Fibroblast of skin of abdomen (primary cell): ENCODE measurements at regions not wholly inside any gene's neighbourhood (a gene's known extent, or its start where the extent isn't known, plus 50 kb on each side); places are given as distances from the start of the nearest gene placed in this dataset.
A peak's percentile ranks its signal among the peaks of the same experiment; 100 is the strongest.

ENCODE experiments used
- DNase-seq: peaks from one replicate; pipeline ENCODE4 v3.0.0-alpha.2; 2013

DNA sequence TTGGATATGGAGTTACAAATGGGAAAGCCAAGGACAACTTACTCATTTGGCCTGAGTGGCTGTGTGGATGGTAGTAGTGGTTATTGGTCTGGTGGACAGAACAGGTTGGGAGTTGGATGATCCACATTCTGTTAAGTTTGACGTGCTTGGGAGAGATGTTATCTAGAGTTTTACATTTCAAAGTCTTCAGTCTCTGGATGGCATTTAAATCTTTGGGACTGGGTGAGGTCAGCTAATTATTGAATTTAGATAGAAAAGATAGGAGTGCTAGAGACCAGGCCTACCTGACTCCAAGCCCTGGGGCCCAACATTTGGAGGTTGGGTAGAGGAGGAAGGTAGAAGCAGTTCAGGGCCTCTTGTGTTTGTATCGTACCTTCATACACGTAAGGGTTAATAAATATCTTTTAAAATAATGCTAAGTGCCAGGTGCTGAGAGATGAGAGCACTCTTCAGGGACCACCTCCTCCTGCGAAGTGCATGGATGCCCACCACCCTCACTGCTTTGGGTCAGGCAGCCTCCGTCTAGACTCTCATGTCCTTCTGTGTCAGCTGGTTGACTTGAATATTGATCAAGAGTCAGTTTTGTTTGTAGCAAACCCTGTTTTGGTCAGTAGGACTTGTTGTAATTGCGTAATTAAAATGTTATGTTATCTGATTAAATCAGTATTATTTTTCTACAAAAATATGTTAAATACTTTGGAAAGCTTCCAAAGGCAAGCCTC, 460.4 kb upstream of the RGS6 start:
- DNase-seq = no peak

DNA sequence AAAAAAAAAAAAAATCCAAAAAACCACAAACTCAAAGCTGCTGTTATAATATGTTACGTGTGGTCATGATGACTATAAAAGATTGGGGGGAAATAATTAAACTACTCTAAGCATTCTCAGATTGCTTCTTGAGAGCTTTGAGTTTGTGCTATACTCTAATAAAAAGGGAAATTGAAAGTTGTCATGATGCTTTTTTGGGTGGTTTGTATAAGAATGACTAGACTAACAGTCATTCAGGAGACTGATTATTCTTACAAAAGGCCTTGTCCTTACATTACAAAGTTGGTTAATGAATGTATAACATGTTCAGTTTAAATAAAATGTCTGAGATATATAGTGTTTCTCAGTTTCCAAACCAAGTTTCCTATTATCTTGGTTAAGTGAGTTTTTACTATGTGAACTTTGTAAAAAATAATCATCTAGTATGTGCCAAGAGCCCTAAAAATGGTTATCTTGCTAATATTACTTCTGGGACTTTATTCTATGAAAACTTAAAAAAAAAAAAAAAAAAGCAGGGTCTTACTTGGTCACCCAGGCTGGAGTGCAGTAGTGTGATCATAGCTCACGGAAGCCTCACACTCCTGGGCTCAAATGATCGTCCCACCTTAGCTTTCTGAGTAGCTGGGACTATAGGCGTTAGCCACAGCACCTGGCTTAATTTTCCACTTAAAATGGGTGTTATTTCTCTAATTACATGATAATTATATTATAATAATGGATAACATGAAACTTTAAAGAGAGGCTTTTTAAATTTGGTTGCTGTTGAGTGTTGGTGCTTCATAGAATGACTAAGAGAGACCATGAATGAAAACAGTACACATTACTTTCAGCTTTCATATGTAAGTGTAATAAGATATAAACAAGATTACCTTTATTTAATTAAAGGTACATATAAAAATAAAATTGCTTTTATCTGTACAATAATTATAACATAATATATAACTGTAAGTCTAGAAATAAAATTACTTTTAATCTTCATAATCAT, 459.6 kb upstream of the RGS6 start:
- DNase-seq = peak; percentile 74

DNA sequence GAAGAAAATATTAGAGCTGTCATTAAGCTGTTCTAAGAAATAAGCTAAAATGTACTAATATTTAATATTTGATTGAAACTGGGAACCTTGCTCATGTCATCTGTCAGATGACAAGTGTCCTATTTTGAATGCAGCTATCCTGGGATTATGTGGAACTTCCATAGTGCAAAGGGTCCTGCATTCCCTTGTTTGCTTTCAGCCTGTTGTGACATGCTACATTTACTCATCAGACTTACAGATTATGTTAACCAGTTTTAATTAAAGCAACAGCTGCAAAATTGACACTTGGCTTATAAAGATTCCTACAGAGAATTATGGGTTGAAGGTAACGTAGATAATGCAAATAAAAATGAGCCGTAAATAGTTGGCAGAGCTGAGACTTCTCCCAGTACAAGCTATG, 458.4 kb upstream of the RGS6 start:
- no peak for DNase-seq

DNA sequence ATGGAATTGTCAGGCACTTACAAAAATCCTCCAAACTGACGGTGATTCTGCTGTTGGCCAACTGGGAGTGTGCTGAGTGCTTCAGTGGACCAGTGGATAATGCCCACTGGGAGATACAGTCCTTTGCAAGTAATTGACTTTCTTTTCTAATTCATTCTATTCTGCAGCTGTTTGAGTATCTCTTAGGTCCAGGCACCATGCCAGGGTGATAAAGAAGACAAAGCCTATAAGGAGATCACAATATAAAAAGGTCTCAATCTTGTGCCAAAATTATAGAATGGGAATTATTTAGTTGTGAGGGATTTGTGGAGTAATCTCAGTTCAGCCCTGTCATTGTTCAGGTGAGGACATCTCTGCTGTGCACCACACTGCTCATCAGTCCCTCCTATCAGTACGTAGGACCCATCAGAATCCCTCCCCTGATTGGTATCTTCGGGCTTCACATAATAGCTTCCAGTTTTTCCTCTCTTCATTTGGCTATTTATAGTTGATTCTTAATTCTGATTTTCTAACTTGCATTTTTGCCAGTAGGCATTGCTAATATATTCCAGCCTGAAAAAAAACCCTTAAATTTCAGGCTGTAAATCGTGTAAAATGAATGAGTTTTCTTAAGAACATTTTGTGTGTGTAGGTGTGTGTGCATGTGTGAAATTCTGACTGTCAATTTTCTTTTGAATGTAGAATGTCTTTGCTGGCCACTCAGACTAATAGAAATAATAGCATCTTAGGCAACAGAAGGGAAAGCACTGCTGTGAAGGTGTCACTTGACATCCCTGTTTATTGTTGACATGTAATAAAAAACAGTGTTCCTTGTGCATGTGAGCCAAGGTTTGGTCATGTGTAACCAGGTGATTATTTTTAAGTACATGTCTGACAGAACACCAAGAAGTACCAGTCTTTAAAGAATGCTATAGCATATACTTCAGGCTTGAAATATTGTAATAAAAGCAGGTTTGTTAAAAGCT, 457.6 kb upstream of the RGS6 start:
- no peak for DNase-seq

DNA sequence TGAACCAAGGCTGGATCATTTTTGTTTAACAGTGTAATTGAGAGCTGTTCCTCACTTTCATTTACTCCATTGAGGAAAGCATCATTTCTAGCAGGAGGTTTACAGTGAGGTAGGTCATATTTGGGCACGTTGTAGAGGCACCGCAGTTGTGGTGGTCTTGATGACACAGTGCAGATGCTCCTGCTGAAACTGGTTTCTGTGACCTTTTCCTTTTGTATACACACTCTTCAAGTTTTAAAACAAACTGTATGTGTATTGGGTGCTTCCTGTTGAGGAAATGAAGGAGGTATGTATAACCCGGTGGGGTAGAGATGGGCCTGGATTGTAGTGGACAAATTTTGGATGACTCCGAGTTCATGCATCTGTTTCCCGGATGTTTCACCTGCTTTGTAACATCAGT, 456.3 kb upstream of the RGS6 start:
- DNase-seq = no peak

DNA sequence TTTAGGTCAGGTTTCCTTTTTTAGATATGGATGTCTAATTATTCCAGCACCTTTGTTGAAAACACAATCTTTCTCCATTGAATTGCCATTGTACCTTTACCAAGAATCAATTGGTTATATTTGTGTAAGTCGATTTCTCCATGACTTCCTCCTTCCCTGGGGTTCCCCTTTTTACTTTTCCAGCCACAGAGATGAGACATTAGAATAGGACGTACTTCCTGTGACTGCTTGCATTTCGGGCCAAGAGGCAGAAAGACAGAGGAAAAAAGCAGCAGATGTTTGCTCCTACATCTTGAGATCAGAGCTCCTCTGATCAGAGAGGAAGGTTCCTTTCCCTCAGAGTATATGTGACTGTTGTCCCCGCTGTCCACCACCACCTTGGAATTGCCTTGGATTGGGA, 453.7 kb upstream of the RGS6 start:
- DNase-seq = peak; percentile 61

DNA sequence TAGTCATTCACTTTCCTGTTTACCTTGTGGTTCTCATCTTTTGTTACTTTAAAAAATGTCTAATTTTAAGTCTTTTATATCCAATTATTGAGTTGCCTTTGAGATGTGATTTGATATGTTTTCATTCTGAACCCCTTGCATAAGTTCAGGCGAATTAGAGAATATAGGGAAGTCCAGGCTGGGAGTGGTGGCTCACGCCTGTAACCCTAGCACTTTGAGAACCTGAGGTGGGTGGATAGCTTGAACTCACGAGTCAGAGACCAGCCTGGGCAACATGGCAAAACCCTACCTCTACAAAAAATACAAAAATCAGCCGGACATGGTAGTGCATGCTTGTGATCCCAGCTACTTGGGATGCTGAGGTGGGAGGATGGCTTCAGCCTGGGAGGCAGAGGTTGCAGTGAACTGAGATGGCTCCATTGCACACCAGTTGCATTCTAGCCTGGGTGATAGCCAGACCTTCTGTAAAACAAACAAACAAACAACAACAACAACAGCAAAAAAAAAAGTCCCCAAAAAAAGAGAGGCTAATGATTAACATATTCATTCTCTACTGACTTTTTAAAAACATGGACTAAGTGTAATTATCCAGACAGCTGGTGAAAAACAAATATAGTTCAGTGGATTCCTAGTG, 451.1 kb upstream of the RGS6 start:
- no peak for DNase-seq

DNA sequence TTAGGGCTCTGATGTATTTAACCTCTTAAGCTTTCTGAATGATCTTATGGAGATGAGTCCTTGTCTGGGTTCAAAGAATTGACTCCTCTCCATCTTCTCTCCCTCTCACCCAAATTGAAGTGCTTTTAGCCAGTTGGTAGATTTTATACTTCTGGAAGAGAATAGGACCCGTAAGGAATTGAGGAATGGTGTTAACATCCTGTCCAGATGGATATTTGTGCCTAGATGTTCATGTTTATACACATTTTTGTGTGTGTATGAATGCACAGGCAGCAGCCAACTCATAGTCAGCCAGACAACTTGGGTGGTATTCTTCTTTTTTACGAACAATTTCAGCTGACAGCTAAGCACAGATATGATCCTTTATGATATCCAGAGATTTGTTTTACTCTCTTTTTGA, 449.6 kb upstream of the RGS6 start:
- DNase-seq = peak; percentile 77

DNA sequence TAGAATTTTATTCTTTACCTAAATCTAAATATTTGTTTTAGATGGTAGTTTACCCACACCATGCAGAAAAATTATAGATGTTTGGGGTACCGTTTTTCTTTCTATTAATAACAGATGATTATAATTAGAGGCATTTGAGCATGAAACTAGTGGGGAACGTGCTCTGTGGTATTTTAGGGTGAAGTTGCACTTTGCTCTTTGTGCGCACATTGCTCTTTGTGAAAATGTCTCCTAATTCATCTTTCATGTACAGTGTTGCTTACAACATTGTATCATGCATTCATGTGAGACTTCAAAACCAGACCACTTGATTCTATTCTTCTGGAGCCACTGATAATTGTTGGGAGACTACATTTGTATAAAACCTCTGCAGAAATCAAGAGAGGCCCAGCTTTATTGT, 449.1 kb upstream of the RGS6 start:
- DNase-seq = no peak

DNA sequence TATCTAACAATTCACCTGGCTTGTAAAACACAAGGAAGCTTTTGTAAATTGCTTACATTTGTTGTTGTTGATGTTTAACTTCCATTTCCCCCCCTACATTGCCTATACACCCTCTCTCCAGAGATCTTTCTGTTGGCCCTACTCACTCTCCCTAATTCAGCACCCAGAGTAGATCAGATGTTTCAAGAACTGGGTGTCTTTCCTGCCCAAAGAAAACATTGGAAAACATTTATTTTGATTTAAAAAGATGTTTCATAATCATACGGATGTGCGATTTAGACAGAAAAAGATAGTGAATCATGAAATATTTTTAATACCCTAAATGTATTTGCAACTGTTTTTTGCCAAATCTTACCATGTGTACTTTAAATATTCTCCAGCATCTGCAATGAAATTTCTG, 446.4 kb upstream of the RGS6 start:
- no peak for DNase-seq

DNA sequence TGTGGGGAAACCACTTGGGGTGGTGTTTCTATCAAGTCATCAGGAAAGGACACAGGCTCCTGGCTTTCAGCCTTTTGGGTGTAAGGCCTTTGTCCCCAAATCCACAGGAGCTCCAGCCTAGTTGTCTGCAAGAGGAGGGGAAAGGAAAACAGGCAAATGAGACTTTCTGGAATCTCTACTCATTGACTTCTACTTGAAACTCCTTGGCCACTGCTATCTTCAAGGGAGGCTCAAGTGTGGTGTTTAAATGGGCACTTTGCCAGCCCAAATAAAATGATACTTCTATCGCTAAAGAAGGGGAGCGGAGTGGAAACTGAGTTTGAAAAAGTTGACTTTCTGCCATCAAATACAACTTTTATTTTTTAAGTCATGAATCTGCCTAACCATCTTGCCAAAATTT, 445.9 kb upstream of the RGS6 start:
- DNase-seq = no peak

DNA sequence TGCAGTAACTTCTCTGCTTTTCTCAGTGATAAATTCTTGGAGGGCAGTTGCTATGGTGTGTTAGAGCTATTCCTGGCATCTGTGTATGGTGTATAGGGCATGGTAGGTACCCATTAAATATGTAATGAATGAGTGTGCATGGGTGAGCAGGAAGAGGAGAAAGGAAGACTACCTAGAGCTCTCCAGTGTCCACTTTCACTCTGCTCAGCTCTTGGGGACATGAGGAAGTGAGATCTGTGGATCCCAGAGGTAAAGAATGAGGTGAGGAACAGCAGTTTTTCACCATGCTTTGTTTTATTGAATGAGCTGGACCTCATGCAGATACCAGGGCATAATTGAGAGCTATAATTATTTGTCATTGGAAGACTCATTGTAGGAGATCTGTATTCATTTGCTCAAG, 444.8 kb upstream of the RGS6 start:
- no peak for DNase-seq

DNA sequence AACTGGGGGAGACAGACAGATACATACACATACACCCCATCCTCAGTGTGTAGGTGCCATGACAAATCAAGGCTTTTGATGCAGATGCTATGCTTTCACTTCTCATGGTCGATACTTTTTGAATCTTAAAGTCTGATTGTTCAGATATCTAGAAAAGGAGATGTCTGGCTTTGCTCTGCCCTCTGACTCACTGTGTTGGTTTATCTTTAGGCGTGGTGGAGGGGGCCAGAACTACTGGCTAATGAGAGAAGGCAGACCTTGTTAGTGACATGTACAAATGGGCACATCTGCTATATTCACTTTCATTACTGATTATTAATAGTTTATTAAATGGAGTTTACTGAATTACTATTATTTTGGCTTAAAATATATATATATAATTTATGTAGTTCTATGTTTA, 444.3 kb upstream of the RGS6 start:
- no peak for DNase-seq

DNA sequence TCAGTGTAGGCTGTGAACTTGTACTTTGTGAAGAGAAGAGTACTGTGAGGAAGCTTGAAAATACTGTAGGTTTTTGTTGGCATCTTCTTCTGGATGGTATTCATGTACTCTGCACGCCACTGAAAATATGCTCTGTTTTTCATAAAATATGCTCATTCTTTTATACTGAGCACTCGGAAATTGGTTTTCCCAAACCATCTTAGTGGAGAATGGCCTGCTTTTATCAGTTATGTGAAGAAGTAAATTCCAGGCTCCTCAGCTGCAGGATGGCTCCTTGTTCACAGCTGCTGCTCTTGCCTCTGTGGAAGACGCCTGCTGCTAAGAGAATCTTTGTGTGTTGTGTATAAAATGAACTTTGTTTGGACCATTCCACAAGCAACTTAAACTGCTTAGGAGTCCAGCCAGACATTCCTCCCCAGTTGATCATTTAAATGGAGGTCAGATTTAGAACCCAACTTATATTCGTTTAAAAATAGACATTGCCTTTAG, 443.5 kb upstream of the RGS6 start:
- DNase-seq = peak; percentile 63

DNA sequence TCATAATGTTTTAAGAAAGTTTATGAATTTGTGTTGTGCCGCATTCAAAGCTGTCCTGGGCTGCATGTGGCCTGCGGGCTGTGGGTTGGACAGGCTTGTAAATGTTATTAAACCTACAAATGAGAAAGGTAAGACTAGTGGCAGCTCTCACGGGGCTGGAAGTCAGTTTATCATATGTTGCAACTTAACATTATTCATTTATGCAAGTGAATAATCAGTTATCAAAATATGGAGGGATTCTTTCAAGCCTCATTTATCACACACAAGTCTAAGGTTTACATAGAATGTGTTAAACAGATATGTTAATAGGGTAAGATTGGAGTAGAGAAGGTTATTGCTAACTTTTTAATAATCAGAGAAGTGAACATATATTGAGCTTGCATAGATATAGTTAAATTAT, 442.5 kb upstream of the RGS6 start:
- no peak for DNase-seq

DNA sequence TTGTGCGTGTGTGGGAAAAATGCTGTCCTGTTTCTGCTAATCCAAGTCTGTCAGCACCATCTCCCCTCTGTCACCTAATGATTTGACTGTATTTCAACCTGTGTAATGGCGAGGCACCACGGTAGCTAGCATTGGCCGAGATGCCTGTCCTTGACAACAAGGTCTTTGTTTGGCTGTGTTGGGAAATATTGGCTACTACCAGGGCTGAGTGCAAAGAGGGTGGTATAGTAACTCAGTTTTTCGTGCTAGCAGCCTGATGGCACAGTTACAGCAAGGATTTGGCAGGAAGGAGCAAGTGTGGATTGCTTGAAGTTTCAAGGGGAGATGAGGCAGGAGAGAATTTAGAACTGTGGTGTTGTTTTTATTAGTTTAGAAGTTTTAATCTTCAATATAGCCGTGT, 440.3 kb upstream of the RGS6 start:
- no peak for DNase-seq

DNA sequence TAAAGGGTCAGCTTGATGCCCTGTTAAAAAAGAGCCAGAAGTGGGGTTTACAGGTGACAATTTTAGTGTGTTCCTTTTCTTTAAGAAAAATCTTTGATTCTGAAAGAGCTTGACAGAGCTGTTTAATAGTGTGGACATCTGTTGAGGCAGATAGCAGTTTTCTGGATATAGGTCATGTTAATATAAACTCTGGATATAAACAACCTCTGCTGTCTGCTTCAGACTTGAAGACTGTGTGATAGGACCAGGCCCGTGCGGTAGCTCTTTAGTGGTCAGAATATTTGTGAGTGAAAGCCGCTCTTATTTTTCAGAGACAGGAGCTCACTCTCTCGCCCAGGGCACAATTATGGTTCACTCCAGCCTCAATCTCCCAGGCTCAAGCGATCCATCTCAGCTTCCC, 439.9 kb upstream of the RGS6 start:
- no peak for DNase-seq

DNA sequence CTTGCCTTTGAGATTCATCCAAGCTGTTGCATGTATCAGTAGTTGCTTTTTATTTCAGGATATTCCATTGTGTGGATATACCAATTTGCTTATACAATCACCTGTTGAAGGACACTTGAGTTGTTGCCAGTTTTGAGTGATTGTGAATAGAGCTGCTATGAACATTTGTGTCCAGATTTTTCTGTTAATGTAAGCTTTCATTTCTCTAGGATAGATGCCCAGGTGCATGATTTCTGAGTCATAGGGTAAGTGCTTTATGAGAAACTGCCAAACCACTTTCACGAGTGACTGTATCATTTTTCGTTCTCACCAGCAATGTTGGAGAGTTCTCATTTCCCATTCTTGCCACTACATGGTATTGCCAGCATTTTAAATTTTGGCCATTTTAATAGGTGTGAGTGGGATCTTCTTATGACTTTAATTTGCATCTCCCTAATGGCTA, 434.6 kb upstream of the RGS6 start:
- DNase-seq = peak; percentile 62

DNA sequence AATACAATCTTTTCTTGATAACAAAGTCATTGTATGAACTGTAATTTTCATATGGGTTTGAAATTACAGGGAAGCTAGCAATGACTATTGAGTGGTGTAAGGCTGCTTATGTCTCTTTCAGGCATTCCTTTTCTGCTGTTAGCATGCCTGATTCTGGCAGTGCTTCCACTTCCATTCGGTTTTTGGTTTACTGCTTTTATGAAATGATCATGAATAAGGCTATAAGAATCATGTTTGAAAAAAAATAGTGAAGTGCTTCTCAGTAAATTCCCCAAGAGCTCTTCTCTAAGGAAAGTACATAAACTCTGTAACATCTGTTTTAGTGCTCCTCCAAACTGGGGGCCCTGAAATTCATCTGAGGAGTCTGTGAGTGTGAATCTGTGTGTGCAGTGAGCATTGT, 434.0 kb upstream of the RGS6 start:
- peak; percentile 76 for DNase-seq

DNA sequence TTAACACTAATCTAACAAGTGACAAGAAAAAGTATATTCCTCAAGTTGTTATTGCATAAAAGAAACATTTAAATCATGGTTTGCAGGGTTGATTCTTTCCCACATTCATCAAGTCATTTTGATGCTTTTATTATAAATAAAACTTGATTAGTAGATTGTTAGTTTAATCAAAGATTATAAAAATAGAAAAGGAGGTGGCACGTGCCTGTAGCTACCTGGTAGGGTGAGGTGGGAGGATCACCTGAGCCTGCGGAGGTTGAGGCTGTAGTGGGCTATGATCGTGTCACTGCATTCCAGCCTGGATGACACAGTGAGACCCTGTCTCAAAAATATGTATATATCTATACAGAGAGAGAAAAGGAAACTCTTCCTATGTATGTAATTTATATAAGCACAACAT, 433.2 kb upstream of the RGS6 start:
- DNase-seq = no peak

DNA sequence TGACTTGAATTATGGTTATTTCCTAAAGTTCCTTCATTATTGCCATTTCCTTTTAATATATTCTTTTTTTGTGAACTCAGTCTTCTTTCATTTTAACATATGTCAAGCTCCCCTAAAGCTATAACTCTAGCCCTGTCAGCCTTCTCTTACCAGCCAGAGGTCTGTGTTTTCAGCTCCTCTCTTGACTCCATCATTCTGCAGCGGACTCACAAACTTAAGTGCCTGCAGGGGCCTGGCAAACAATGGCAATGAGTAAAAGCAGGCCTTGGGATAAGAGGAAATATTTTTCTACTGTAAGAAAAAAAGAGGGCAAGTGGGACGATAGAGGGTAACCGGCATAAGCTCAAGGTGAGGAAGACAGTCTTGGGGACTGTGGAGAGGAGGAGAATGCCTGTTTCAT, 424.5 kb upstream of the RGS6 start:
- DNase-seq = no peak

DNA sequence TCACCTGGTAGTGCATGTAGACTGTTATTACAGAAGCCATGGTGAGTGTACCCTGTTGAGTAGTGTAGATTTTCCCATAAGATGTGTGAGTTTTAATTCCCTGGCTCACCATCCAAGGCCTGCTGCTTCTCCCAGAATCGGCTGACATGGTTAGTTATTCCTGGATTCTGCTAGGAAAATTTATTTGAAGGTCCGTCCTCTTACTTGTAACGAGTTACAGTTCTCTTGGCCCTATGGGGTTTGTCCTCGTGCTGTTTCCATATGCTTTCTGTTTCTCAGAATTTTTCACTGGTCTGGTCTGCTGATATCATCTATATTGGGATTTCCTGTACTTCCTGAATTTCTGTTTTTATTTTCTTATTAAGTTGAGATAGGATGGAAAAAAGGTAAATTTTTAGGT, 423.3 kb upstream of the RGS6 start:
- DNase-seq = no peak
